ENCODE measurements at regions not wholly inside any gene's neighbourhood (a gene's known extent, or its start where the extent isn't known, plus 50 kb on each side); places are given as distances from the start of the nearest gene placed in this dataset.

DNA sequence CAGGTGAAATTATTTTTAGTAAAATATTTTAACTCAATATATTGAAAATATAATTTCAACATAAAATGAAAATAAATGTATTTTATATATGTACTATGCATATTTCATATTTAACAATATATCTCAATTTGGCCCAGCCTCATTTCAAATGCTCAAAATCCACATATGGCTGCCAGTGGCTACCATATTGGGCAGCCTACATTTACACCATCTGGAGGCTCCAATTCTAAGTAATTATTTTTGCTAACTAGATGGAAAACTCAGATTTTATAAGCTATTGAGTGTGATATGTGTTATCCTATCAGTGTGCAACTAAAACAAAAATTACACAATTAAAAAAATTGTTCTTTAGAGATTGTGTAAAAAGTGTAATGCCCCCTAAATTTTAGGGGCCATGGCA is 96.9 kb downstream of the SOX4 start:
- no peak overlapping the region for H4K8ac ChIP-seq (ENCODE audit: low read depth in 2 of 2, low read length in 2 of 2)
- no peak for DNase-seq
- peaks cover 3% of the 10 kb centered on the region; the same call in 1 of the 2 replicates for H3K9me1 ChIP-seq (ENCODE audit: insufficient read depth, low read length)
- in situ Hi-C loops (cut with MboI; ENCODE audit: low sequenced_read_pairs) (no loop called here), dilution Hi-C loops (cut with HindIII; ENCODE audit: low sequenced_read_pairs, unreplicated experiment) (no loop called here), intact Hi-C loops (cut with micrococcal nuclease) (no loop called here)
- no peak overlapping the region for H3K23ac ChIP-seq (ENCODE audit: low read depth, low read length)
- H2BK15ac ChIP-seq (ENCODE audit: low read depth, low read length) = no peak overlapping the region
- H4K5ac ChIP-seq (ENCODE audit: low read depth, low read length) = no peak overlapping the region
- no peak overlapping the region for H3K14ac ChIP-seq (replicated peaks; ENCODE audit: low read depth, low read length)
- H2BK20ac ChIP-seq (ENCODE audit: low read depth, low read length) = no peak overlapping the region
- no peak overlapping the region for H3K4ac ChIP-seq (ENCODE audit: low read depth, low read length)
- ChIA-PET POLR2A (ENCODE audit: unreplicated experiment) (no interaction called here), CTCF (no interaction called here)
- no peak overlapping the region for H3K56ac ChIP-seq (ENCODE audit: extremely low read depth, insufficient read depth, low read length)
- H3K9me3 ChIP-seq (ENCODE audit: control insufficient read depth, insufficient read depth, low read length) = peaks cover 3% of the 10 kb centered on the region
- H3K27ac ChIP-seq (ENCODE audit: insufficient read depth, low read length) = no peak overlapping the region
- no peak overlapping the region for H2AFZ ChIP-seq (replicated peaks; ENCODE audit: low read length, poor library complexity)
- H4K91ac ChIP-seq (ENCODE audit: insufficient read depth, low read depth, low read length) = no peak overlapping the region
- no peaks in the 10 kb centered on the region for H3K4me1 ChIP-seq (ENCODE audit: control insufficient read depth, insufficient read depth, low read length)
- H2BK120ac ChIP-seq (ENCODE audit: low read depth, low read length) = no peak overlapping the region
- no peak overlapping the region for H2AK9ac ChIP-seq (replicated peaks; ENCODE audit: low read depth, low read length, poor library complexity)
- H3K9ac ChIP-seq (ENCODE audit: low read depth, low read length) = no peak overlapping the region
- peaks cover 0 to 8% of the 10 kb centered on the region in 2 experiments; a peak in 3 of 4 replicates for H3K79me1 ChIP-seq (ENCODE audit: low read depth in 1 of 2, low read length in 2 of 2)
- H3K18ac ChIP-seq (ENCODE audit: low read depth, low read length) = no peak overlapping the region
- H3K27me3 ChIP-seq (ENCODE audit: control insufficient read depth, insufficient read depth, low read length) = no peaks in the 10 kb centered on the region
- peaks cover 8% of the 10 kb centered on the region for H3K36me3 ChIP-seq (ENCODE audit: control insufficient read depth, insufficient read depth, low read length)
- TF ChIP-seq, protein P1, sequence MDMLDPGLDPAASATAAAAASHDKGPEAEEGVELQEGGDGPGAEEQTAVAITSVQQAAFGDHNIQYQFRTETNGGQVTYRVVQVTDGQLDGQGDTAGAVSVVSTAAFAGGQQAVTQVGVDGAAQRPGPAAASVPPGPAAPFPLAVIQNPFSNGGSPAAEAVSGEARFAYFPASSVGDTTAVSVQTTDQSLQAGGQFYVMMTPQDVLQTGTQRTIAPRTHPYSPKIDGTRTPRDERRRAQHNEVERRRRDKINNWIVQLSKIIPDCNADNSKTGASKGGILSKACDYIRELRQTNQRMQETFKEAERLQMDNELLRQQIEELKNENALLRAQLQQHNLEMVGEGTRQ (IDR thresholded peaks at IDR 0.05; ENCODE audit: low read depth, low read length) = no peak
- TF ChIP-seq NFE2L2 (IDR thresholded peaks at IDR 0.05; ENCODE audit: low read depth, low read length) (no peak), RFX5 (IDR thresholded peaks at IDR 0.05; ENCODE audit: low read depth, low read length) (no peak), POLR2A (IDR thresholded peaks at IDR 0.05; ENCODE audit: low read depth, low read length) (no peak), CHD1 (IDR thresholded peaks at IDR 0.05; ENCODE audit: low read depth, low read length) (no peak), MXI1 (IDR thresholded peaks at IDR 0.05; ENCODE audit: borderline replicate concordance, low read depth, low read length) (no peak), CEBPB (IDR thresholded peaks at IDR 0.05; ENCODE audit: low read depth, low read length) (no peak), SMC3 (IDR thresholded peaks at IDR 0.05; ENCODE audit: low read depth, low read length) (no peak), RCOR1 (IDR thresholded peaks at IDR 0.05; ENCODE audit: insufficient replicate concordance, low read length) (no peak), MAFK (IDR thresholded peaks at IDR 0.05; ENCODE audit: low read depth, low read length) (no peak), FOS (IDR thresholded peaks at IDR 0.05; ENCODE audit: low read depth, low read length) (no peak), BHLHE40 (IDR thresholded peaks at IDR 0.05; ENCODE audit: low read depth, low read length) (no peak), MAZ (IDR thresholded peaks at IDR 0.05; ENCODE audit: borderline replicate concordance, low read depth, low read length) (no peak), RAD21 (IDR thresholded peaks at IDR 0.05; ENCODE audit: low read length) (no peak)
- TF ChIP-seq, protein P2, sequence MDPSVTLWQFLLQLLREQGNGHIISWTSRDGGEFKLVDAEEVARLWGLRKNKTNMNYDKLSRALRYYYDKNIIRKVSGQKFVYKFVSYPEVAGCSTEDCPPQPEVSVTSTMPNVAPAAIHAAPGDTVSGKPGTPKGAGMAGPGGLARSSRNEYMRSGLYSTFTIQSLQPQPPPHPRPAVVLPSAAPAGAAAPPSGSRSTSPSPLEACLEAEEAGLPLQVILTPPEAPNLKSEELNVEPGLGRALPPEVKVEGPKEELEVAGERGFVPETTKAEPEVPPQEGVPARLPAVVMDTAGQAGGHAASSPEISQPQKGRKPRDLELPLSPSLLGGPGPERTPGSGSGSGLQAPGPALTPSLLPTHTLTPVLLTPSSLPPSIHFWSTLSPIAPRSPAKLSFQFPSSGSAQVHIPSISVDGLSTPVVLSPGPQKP (IDR thresholded peaks at IDR 0.05; ENCODE audit: borderline replicate concordance, low read depth, low read length) = no peak
- TF ChIP-seq, protein P3, sequence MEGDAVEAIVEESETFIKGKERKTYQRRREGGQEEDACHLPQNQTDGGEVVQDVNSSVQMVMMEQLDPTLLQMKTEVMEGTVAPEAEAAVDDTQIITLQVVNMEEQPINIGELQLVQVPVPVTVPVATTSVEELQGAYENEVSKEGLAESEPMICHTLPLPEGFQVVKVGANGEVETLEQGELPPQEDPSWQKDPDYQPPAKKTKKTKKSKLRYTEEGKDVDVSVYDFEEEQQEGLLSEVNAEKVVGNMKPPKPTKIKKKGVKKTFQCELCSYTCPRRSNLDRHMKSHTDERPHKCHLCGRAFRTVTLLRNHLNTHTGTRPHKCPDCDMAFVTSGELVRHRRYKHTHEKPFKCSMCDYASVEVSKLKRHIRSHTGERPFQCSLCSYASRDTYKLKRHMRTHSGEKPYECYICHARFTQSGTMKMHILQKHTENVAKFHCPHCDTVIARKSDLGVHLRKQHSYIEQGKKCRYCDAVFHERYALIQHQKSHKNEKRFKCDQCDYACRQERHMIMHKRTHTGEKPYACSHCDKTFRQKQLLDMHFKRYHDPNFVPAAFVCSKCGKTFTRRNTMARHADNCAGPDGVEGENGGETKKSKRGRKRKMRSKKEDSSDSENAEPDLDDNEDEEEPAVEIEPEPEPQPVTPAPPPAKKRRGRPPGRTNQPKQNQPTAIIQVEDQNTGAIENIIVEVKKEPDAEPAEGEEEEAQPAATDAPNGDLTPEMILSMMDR (conservative IDR thresholded peaks at IDR 0.05; ENCODE audit: low read depth, low read length) = no peak
- no peak overlapping the region for H3K4me3 ChIP-seq (ENCODE audit: insufficient read depth, low read depth, low read length)
- no peak overlapping the region for H2AK5ac ChIP-seq (ENCODE audit: low read depth, low read length)
- no TSS peak for BruUV-seq (replicated peaks)
- no peak overlapping the region for H3K4me2 ChIP-seq (ENCODE audit: low read depth, low read length)
- no peaks in the 10 kb centered on the region for H4K20me1 ChIP-seq (ENCODE audit: insufficient read depth, low read length)
- no peak overlapping the region for H2BK5ac ChIP-seq (ENCODE audit: low read depth, low read length, poor library complexity, severe bottlenecking)
- no peak for ATAC-seq (ENCODE audit: low read depth)
